Stomach (tissue), 4 donors: ENCODE measurements at regions not wholly inside any gene's neighbourhood (a gene's known extent, or its start where the extent isn't known, plus 50 kb on each side); places are given as distances from the start of the nearest gene placed in this dataset.

ENCODE experiments used
- CTCF ChIP-seq, 7 experiments: fragments of 450-650 bp in 4 of 7; fragments of 200-600 bp in 3 of 7; sonication (generic) in 3 of 7; IDR thresholded peaks; one replicate each; pipeline ENCODE4 v1.5.1; 2016 to 2019; ENCODE audit warnings: antibody characterized with exemption in 7 of 7, control low read depth in 2 of 7, mild to moderate bottlenecking in 1 of 7
- POLR2A ChIP-seq, 4 donors: fragments of 450-650 bp; IDR thresholded peaks; one replicate each; pipeline ENCODE4 v1.6.1; 2016; ENCODE audit warnings: antibody characterized with exemption in 4 of 4, control low read depth in 2 of 4, mild to moderate bottlenecking in 1 of 4, moderate library complexity in 1 of 4
- POLR2AphosphoS5 ChIP-seq, 3 donors: sonication (generic); formaldehyde crosslinking; IDR thresholded peaks; one replicate each; pipeline ENCODE4 v1.6.1; 2016; ENCODE audit warnings: antibody characterized with exemption in 3 of 3

- TF ChIP-seq CTCF (IDR thresholded peaks at IDR 0.05) (no peak), POLR2AphosphoS5 (IDR thresholded peaks at IDR 0.05) (no peak), POLR2A (IDR thresholded peaks at IDR 0.05) (no peak)
Measured at GRCh38 chr3:90180543-90180942, 1073.1 kb downstream of the EPHA3 start.
